K562 (cell line): ENCODE measurements at regions not wholly inside any gene's neighbourhood (a gene's known extent, or its start where the extent isn't known, plus 50 kb on each side); places are given as distances from the start of the nearest gene placed in this dataset.

Experiments
- ARHGAP35 ChIP-seq: fragments of 450-650 bp; IDR thresholded peaks from 2 replicates; pipeline ENCODE4 v1.6.1; 2018; ENCODE audit not compliant: partially characterized antibody
- CTCFL ChIP-seq: IDR thresholded peaks from 2 replicates; pipeline ENCODE4 v1.6.1; 2011; ENCODE audit warnings: borderline replicate concordance, low read depth, mild to moderate bottlenecking, moderate library complexity, low read length; ENCODE audit not compliant: insufficient read depth, poor library complexity, severe bottlenecking
- EGR1 ChIP-seq: fragments of 450-650 bp; conservative IDR thresholded peaks from 2 replicates; pipeline ENCODE4 v1.6.1; 2017; ENCODE audit warnings: mild to moderate bottlenecking
- EZH2 ChIP-seq: IDR thresholded peaks from 2 replicates; pipeline ENCODE4 v1.6.1; 2012; ENCODE audit warnings: low read depth, mild to moderate bottlenecking, inconsistent platforms, low read length, borderline replicate concordance
- GMEB1 ChIP-seq: fragments of 250-450 bp; sonication (Bioruptor Pico); IDR thresholded peaks from 2 replicates; pipeline ENCODE4 v1.4.0; 2020; ENCODE audit warnings: mild to moderate bottlenecking
- POLR2A ChIP-seq: fragments of 450-650 bp; conservative IDR thresholded peaks from 2 replicates; pipeline ENCODE4 v1.6.1; 2016
- POLR2AphosphoS5 ChIP-seq: IDR thresholded peaks from 2 replicates; pipeline ENCODE4 v1.6.1; 2011; ENCODE audit warnings: mild to moderate bottlenecking, low read depth, low read length, moderate library complexity; ENCODE audit not compliant: control insufficient read depth, insufficient read depth
- RUNX1 ChIP-seq: sonication (generic); IDR thresholded peaks from 2 replicates; pipeline ENCODE4 v1.6.1; 2016; ENCODE audit warnings: antibody characterized with exemption, low read depth
- ZNF263 ChIP-seq: sonication (generic); formaldehyde crosslinking; IDR thresholded peaks from 2 replicates; pipeline ENCODE4 v1.8.0; 2022; ENCODE audit warnings: mild to moderate bottlenecking, missing genetic modification reagents, borderline replicate concordance

- TF ChIP-seq POLR2AphosphoS5 (no peak), EGR1 (no peak), GMEB1 (CRISPR knock-in tag) (no peak), EZH2 (no peak), RUNX1 (no peak), POLR2A (no peak), ARHGAP35 (no peak), CTCFL (no peak), ZNF263 (CRISPR knock-in tag) (no peak)
Observed at GRCh38 chr19:29083863-29084262, 129.1 kb downstream of the UQCRFS1 start.
